ENCODE measurements at regions not wholly inside any gene's neighbourhood (a gene's known extent, or its start where the extent isn't known, plus 50 kb on each side); places are given as distances from the start of the nearest gene placed in this dataset.

DNA sequence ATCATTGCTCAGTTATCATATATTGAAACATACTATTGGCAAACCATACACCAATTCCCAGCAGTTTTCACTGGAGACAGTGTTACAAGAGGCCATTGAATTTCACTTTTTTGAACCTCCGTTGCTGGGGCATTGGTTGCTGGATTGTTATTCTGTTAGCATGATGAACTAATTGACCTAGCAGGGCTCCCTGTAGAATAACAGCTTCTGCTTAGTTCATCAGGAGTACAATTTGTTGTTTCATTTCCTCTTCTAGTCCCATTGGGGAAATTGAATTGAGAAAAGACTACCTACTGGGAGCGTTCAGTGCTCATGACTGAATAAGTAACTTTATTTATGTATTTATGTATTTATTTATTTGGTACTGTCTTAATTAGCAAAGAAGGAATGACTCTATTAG lies 151.6 kb downstream of the SLIT2 start:
- no peak for DNase-seq (ENCODE audit: low spot score)

DNA sequence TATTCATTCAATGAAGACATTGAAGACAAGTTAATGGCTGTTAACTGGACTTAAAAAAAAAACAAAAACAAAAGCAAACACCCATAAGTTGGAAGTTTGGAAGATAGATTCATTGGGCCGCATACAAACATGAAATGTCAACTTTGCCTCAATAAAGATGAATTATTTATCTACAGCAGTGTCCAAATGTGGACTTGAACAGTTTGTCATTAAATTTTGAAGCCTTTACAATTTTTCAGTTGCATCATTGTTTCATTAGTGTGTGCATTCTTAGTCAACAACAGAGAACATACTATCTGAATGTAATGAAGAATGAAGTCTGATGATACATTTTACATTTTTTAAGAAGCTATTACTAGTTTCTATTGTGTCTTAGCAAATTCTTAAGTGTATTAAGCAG lies 152.1 kb downstream of the SLIT2 start:
- DNase-seq (ENCODE audit: low spot score), result no peak

DNA sequence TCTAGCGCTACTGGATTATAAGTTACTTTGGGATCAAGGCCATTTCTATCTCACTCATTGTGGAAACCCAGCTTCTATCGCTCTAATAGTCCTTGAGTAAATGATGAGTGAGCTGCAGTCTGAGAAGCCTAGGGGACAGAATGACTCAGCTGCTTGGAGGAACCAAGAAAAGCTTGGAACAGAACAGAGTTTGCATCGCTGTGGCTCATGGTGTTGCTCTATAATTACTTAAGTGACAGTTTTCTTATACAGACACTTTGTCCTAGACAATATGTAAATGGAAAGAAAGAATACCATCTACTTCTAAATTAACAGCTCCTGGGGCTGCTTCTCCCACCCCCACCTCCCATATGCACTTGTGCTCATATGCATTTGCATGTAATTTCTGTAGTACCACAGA lies 156.9 kb downstream of the SLIT2 start:
- DNase-seq (ENCODE audit: low spot score), result no peak

DNA sequence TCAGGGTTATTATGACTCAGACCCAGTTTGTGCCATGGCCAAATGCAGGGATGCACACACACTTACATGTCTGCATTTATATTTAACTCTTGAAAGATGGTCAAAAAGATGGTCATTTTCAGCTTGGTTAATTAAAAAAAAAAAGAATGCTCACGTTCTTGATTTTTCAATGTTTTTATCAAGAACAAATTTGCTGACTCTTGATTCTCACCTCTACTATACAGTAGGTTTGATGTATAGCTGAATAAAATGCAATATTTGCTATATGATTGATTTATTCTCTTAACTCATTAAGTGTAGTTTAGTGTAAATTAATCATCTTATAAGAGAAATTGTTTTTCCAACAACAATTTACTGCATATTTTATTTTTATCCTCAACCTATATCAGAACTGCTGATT lies 160.4 kb downstream of the SLIT2 start:
- no peak for DNase-seq (ENCODE audit: low spot score)

DNA sequence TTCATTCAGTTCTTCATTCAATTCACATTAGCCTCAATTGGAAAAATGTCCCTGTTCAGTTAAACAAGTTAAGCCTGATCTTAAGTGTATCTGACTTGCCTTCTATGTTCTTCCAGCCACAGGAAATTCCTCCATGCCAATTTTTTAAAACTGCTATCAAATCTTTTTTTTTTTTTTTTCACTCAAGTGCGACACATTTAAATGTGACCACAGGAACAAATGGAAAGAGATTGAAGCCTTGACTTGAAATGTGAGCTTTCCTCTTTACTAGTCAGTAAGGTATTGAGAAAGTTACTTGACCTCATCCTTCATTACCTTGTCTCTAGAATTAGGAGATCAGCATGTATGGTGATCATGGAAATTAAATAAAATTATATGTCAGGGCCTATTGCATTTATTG lies 165.1 kb downstream of the SLIT2 start:
- no peak for DNase-seq (ENCODE audit: low spot score)

DNA sequence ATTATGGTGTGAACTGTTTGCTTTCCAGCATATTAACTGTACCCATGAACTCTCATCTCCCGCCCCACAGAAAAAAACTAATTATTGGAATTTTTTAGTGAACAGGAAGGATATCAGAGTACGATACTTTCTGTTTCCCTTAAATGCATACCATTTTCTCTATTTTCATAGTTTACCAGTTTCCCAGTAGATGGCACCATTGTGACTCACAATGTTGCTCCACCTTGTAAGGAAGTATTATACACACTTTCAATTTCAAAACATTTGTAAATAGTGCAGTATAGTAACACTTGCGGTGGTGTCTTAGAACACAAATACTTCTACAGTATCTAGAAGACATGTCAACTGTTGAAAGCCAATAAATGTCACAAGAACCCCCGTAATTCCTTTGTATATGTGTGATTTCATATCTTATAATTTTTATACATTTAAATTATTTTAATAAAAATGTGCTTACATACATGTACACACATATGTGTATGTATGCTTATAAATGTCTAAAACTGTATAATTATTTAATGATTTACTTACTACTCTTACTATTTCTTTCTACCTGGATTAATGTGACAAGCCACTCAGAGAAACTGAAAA lies 167.3 kb downstream of the SLIT2 start:
- peak; percentile 18 for DNase-seq (ENCODE audit: low spot score)

DNA sequence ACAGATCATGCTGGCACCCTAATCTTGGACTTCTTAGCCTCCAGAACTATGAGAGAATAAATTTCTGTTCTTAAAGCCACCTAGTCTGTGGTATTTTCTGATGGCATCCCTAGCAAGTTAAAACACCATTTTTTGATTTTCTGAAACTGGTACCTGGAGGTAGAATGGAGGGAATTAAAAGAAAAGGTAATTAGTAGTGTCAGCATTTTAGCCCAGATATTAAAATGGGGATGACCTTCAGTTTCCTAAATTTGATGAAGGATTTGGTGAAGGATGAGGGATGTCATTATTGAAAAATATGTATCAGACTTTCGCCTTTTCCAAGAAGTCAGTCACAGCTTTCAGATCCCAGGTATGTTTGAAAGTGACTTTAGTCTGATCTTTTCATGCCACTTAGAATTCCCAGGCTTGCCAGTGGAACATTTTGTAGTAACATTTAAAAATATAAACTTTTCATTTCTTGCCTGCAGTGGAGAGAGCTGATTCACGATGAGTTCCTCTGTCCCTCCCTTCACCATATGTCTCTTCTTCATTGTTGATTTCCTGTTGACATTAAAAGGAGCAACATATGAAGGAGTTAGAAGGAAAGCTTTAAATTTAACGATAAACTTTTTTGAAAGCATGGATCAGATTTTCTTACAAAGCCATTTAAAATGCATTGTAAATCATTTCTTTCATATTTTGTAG lies 169.4 kb downstream of the SLIT2 start:
- DNase-seq (ENCODE audit: low spot score), result no peak

DNA sequence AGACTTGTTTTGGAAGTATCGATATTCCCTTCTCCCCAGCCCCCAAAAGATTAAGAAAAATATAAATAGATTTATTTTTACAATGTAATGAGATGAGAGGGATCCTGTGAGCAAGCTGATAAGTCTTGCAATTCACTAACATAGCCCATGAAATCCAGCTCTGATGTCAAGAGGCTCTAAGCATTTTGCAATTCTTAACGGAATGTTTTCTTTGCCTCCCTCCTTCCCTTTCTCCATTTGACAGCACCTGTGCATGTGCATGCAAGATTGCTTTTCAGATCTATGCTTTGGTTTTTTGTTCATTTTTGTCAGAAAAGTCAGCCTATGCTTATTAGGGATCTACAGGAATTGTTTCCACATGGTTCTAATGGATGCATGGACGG lies 169.9 kb downstream of the SLIT2 start:
- DNase-seq (ENCODE audit: low spot score), result no peak

DNA sequence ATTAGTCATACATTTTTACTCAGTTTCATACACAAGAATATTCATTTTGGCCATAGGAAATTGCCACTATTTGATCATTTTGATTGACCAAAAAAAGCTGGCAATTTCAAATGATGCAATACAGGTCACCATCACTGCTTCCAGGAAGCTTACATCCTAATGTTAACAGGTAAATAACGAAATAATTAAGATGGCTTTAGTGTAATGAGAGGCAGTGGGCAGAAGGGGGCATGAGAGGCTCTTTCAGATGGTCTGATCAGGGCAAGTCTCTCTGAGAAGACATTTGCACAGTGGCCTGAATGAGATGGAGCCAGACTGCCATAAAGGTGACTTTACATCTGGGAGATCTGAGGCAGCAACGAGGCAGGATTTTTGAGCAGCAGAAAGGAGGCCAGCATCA lies 170.7 kb downstream of the SLIT2 start:
- peak; percentile 9 for DNase-seq (ENCODE audit: low spot score)

DNA sequence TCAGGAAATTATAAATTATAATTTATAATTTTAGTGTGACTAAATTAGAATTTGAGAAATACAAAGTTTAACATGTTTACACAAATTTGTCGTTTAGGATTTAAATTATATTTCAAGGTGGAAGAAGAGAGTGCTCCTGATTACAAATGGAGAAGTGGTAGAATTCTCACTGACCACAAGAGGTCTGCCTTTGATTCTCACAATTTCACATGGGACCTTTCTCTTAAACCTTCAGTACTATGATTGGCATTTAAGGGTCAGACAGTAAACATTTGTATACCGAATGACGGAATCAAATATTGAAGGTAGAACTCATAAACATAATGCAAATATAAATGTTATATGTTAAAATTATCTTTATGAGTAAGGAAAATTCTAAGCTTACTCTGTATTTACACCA lies 171.7 kb downstream of the SLIT2 start:
- no peak for DNase-seq (ENCODE audit: low spot score)

DNA sequence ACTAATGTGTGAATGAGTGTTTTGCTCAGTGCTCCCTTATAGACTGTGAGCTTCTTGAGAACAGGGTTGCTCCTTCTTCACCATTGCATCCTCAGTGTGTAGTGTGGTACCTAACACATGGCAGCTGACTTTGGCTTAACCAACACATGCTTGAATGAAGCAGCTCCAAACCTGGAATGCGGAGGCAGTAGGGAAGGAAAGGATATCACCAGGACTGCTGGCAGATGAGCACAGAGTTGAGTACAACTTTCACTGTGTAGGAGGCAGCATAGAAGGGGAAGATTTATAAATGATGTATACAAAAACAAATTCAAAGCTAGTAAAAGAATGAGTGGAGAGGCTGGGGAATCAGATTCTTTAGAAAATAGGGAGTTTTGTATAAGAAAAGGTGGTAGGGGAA lies 174.3 kb downstream of the SLIT2 start:
- no peak for DNase-seq (ENCODE audit: low spot score)

DNA sequence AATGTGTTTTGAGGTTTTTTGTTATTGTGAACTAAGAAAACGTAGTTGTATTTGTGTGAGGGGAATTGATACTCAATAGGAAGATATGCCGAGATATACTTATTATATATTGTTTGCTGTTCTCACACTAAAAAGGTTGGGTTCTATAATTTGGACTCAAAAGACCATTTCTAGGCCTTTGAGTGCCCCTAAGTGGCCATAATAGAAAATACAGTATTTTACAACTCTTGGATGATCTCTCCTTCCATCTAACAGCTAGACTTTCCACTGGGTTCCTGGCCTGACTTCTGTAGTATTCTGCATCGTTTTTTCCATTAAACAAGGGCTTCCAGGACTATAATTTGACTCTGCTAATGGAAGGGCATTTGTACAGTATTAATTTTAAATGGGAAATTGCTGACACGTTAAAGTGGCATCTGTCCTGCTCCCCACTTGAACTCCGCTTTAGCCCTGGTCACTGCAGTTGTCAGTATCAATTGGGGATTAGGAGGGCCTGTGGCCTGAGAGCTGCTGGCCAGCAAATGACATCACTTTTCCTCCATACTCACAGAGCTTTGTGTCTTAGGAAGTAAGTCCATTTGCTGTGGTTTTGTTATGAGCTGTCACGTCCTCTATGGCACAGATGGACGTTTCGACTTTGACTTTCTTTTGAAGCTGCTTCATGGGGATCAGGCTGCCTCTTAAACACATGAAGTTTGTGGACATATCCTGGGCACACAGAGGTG lies 176.9 kb downstream of the SLIT2 start:
- no peak for DNase-seq (ENCODE audit: low spot score)

DNA sequence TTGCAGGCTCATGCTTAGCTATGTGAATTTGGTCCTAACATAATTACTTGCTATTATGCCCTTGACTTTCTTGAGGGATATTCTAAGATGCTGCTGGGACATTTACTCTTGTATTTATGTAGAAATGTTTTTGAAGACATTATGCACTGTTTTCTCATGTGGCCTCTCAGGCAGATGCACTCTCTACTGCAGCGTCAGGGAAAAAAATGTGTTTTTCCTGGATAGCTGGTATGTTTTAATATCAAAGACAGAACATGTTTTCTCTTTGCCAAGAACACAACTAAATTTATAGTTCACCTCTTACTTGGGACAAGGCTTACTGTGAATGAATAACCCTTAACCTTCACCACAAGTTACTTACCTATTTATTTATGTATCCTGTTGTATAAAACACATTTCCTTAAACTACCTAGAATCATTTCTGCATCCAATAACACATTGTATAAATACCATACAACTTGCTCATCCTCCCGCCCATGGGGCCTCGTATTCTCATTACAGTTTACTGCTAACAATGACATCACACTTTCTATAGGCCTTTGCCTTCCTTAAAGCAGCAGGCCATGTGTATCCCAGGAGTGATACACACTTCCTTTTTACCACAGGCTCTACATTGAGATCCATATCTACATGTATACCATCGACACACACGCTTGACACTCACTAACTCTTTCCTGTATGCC lies 178.7 kb downstream of the SLIT2 start:
- no peak for DNase-seq (ENCODE audit: low spot score)

DNA sequence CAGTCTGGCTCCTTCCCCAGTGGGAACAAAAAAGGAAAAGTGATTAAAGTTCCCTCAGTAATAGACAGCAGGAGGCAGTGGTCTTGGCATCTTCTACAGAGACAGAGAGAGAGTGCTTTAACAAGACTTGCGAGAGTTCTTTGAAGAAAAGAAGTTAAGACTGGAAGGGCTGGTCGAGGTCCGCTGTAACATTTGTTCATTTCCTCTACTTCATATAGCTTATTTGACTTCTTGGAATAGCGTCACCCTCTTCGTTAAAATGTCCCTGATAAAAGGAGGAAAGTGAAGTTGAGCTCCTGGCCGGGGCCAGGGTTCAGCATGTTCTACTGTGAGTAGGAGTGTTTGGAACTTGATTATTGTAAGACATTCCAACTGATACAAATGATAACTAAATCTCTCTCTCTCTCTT lies 179.8 kb downstream of the SLIT2 start:
- no peak for DNase-seq (ENCODE audit: low spot score)

DNA sequence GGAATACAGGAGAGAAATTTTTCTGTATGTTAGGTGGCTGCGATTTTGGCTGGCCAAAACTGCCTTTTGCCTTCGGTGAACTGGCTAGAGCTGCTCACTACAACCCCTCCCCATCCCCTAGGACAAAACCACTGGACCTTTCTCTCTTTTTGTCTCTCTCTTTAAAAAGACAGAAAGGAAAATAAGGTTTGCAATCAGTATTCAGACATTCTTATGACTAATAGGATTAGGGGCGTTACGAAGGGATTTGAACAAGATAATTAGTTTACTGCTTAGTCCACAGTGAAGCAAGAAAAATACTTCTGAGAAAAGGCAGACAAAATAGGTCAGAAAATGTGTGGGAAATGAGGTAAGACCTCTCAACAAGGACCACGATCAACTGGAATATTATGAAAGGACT lies 180.4 kb downstream of the SLIT2 start:
- DNase-seq (ENCODE audit: low spot score), result no peak

DNA sequence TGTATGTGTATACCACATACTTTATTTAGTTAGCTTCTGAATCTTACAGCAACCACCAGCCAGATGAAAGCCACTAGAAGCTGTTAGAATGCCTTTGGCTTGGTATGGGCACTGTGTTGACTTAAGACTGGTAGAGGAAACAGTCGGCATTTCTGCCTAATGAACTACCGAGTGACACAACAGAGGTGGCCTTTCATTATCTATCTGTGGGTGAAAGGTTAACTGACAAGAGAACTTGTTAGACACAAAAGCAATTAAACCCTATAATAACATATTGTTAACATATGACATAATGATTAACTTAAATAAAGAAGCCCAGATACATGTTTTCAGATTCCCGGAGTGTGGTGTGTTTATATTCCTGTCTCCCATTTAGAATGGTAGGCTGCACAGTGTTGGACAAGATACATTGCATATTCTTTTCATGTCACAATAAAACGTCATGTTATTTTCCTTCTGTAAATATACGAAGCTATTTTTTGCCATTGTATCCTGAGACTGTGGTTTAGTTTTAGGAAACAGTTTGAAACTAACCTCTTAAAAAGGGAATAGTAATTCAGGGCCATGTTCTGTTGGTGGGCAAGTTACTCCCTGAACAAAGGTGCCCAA lies 181.5 kb downstream of the SLIT2 start:
- DNase-seq (ENCODE audit: low spot score), result no peak

DNA sequence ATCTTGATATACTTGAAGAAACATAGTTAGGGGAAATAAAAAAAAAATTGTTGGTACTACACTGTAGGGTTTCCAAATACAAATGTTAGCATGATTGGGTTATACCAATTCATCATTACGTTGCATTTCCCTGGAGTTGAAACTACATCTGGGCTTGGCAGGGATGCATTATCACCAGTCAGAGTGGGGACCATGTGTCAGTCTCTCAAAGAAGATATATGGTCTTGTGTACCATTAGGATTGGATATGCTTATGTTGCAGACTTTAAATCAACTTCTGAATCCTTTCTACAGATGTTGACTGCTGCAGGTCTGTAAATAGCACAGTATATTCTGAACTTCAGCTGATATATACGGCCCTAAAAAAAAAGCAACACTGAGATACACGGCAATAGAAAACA lies 188.5 kb downstream of the SLIT2 start:
- no peak for DNase-seq (ENCODE audit: low spot score)

DNA sequence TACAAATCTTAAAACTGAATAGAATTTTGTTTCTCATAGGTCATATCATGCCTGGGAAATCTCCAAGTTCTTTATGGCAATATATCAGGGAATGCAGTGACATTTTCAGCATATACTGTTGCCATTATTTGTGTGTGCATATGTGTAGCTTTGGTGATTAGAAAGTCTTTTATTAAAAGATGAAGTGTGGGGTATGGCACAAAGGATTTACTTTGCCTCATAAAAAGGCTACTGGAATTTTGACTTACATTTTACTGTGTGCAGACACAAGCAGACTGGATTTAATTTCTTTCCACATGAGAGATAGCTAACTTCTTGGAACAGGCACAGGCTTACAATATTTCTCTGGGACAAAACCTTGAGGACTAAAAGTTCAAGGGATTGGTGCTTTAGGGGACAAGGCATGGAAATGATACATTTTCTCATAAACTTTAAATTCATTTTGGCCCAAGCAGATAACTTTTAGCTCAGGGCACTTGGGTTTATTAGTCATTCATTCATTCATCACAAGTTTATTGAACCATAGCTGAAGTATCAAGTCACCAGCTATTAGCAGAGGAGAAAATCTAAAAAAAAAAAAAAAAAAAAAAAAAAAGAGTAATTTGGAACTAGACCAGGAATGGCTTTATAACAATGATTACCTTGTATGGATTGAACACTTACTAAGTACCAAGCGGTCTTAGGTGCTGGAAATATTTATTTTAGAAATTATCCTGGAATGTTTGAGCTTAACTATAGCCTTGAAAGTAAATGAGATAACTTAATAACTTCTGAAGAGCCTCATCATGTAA lies 191.5 kb downstream of the SLIT2 start:
- DNase-seq (ENCODE audit: low spot score), result no peak

DNA sequence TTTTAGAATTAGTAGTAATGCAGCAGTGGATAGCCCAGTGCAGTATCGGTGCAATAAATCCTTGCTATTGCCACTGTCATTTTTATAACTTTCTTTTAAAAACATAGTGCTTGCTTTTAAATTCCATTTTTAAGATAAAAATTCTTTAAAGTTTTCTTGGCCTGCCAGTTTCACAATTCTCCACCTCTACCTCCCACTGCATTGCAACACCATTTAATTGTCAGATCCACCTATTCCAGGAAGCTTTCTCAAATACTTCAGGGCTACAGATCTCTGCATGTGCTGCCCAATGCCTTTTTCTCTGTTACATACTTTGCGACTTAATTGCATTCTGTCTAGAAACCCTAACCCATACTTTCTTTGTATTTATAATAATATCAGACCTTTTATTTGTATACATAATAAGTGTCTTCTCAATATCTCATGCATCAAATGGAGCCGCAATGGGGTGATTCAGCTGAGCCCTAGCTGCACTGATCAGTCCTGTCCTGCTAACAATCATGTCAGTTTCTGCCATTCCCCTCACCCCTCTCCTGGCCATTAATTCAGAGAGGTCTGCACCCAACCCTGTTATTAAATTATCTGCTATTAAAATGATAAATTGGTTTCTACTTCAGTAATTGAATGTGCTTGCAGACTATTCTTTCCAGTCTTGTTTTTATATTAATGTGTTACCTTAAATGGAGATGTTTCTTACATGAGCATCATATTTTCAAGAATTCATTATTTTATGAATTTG lies 193.1 kb downstream of the SLIT2 start:
- DNase-seq (ENCODE audit: low spot score), result no peak

DNA sequence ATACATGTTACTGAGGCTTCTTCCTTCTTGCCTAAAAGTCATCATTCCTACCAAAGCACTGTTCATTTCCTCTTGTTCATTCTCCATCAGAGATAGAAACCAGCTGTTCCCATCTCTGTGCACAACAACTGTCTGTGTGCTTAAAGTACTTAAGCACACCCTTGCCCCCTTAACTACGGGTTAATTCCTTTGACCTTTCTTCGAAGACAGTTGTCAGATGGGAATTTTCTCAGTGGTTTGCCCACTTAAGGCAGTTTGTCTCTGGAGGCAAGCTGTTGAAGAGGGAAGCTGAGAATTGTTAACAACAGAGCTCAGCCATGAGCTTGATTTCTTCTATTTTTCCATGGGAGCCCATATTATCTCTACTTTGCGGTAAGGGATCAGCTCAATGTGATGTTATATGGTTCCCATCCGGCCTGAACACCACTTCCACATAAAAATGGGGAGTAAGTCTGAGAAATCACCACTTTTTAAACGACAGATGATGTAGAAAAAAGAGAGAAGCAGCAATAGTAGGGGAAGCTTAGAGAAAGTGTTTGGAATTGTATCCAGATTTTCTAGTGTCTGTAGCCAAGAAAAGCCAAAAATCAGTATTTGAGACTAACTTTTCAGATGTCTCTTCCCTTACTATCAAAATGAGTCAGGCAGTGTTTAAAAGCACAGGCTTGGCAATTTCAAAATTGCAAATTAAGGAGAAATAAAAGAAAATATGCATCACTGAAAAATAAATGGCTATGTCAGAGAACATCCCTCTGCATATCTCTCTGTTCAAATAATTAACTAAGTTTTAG lies 194.4 kb downstream of the SLIT2 start:
- DNase-seq (ENCODE audit: low spot score), result no peak
